ENCODE measurements at regions not wholly inside any gene's neighbourhood (a gene's known extent, or its start where the extent isn't known, plus 50 kb on each side); places are given as distances from the start of the nearest gene placed in this dataset.

- no peak for TF ChIP-seq MAX (IDR thresholded peaks at IDR 0.05; ENCODE audit: insufficient read depth, insufficient read length)
- no peak for TF ChIP-seq CTCF (IDR thresholded peaks at IDR 0.05; ENCODE audit: extremely low read depth in 1 of 2, insufficient read depth in 1 of 2, low read depth in 1 of 2, low read length in 2 of 2)
- TF ChIP-seq POLR2A (IDR thresholded peaks at IDR 0.05; ENCODE audit: low read depth, low read length) = no peak
- no peak for TF ChIP-seq EZH2 (IDR thresholded peaks at IDR 0.05; ENCODE audit: borderline replicate concordance, low read depth, low read length, severe bottlenecking)
- TF ChIP-seq FOS (IDR thresholded peaks at IDR 0.05; ENCODE audit: borderline replicate concordance, insufficient read depth, low read length) = no peak
- no peak for TF ChIP-seq POLR2AphosphoS5 (IDR thresholded peaks at IDR 0.05; ENCODE audit: insufficient read depth, low read depth, low read length)
- no peak for TF ChIP-seq JUN (IDR thresholded peaks at IDR 0.05; ENCODE audit: borderline replicate concordance, insufficient read depth, insufficient read length, low read depth)
- no peak for TF ChIP-seq MYC (IDR thresholded peaks at IDR 0.05; ENCODE audit: low read depth, low read length)
- TF ChIP-seq GATA2 (IDR thresholded peaks at IDR 0.05; ENCODE audit: insufficient read depth, insufficient read length, low read depth, low read length) = no peak
Observed at GRCh38 chr1:164443836-164444235, 115.1 kb upstream of the PBX1 start.
